NCI-H1105 treated with DMSO at 0.1 percent for 48 hours (cell line): ENCODE measurements at regions not wholly inside any gene's neighbourhood (a gene's known extent, or its start where the extent isn't known, plus 50 kb on each side); places are given as distances from the start of the nearest gene placed in this dataset.

Experiments used
- DNase-seq: peaks from one replicate; lab custom pipeline; 2025; lab: John Stamatoyannopoulos, UW

DNA sequence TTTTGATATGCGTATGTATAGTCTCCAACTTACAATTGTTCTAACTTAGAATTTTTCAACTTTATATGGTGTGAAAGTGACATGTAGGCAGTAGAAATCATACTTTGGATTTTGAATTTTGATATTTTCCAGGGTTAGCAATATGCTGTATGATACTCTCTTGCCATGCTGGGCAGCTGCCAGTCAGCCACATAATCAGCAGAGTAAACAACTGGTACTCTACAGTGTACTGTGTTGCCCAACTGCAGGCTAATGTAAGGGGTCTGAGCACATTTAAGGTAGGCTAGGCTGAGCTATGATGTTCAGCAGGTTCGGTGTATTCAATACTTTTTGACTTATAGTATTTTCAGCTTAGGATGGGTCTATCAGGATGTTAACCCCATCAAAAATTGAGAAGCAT lies 52.0 kb upstream of the RYK start:
- DNase-seq: peak; percentile 46

- no peak for DNase-seq
These were observed 49.9 kb upstream of the RYK start for GRCh38 chr3:134300520-134300919.
